KMS-11 (cell line): ENCODE measurements at regions not wholly inside any gene's neighbourhood (a gene's known extent, or its start where the extent isn't known, plus 50 kb on each side); places are given as distances from the start of the nearest gene placed in this dataset.

Experiments used
- H2AFZ ChIP-seq: fragments of 200-600 bp; sonication (generic); 2 replicates; pipeline ENCODE4 v1.6.1; 2016; ENCODE audit warnings: antibody characterized with exemption, mixed run types, low read depth
- H3K27ac ChIP-seq: fragments of 200-600 bp; sonication (generic); 2 replicates; pipeline ENCODE4 v1.6.1; 2016; ENCODE audit warnings: mild to moderate bottlenecking, mixed run types
- H3K27me3 ChIP-seq: fragments of 200-600 bp; sonication (generic); 2 replicates; pipeline ENCODE4 v1.6.1; 2017; ENCODE audit warnings: mild to moderate bottlenecking, low read depth, mixed run types, moderate library complexity; ENCODE audit not compliant: insufficient read depth
- H3K36me3 ChIP-seq: fragments of 200-600 bp; sonication (generic); 2 replicates; pipeline ENCODE4 v1.6.1; 2017; ENCODE audit warnings: mild to moderate bottlenecking, mixed run types; ENCODE audit not compliant: insufficient read depth
- H3K4me1 ChIP-seq: fragments of 200-600 bp; sonication (generic); 2 replicates; pipeline ENCODE4 v1.6.1; 2016; ENCODE audit warnings: mild to moderate bottlenecking, low read depth, mixed run types; ENCODE audit not compliant: poor library complexity, severe bottlenecking
- H3K4me2 ChIP-seq: fragments of 200-600 bp; sonication (generic); 2 replicates; pipeline ENCODE4 v1.7.0; 2016; ENCODE audit warnings: mild to moderate bottlenecking, mixed run types
- H3K4me3 ChIP-seq: fragments of 200-600 bp; sonication (generic); IDR thresholded peaks from 2 replicates; pipeline ENCODE4 v1.6.1; 2017; ENCODE audit warnings: low read depth, low read length, mixed read lengths; ENCODE audit not compliant: insufficient read depth
- H3K79me2 ChIP-seq: fragments of 200-600 bp; sonication (generic); 2 replicates; pipeline ENCODE4 v1.6.1; 2016; ENCODE audit warnings: low read depth, mixed run types; ENCODE audit not compliant: insufficient read depth
- H3K9ac ChIP-seq: fragments of 200-600 bp; sonication (generic); 2 replicates; pipeline ENCODE4 v1.6.1; 2016; ENCODE audit warnings: mild to moderate bottlenecking, mixed run types
- H4K20me1 ChIP-seq: fragments of 200-600 bp; sonication (generic); 2 replicates; pipeline ENCODE4 v1.6.1; 2016; ENCODE audit warnings: mild to moderate bottlenecking, mixed run types; ENCODE audit not compliant: insufficient read depth
- CTCF ChIP-seq: fragments of 200-600 bp; sonication (generic); conservative IDR thresholded peaks from 2 replicates; pipeline ENCODE4 v1.6.1; 2017; ENCODE audit warnings: low read depth, mild to moderate bottlenecking, antibody characterized with exemption, low read length, moderate library complexity, mixed read lengths

GRCh38 chr6:141846639-141847038 lies 286.1 kb upstream of the GJE1 start:
- TF ChIP-seq CTCF = no peak
- Histone ChIP-seq H3K27ac (no peak overlapping the region), H3K4me3 (no peak overlapping the region), H3K9ac (no peak overlapping the region), H3K79me2 (no peaks in the 10 kb centered on the region), H2AFZ (no peak overlapping the region), H3K27me3 (no peaks in the 10 kb centered on the region), H3K36me3 (no peaks in the 10 kb centered on the region; the same call in 1 of the 2 replicates), H4K20me1 (no peaks in the 10 kb centered on the region), H3K4me1 (peaks cover 6% of the 10 kb centered on the region), H3K4me2 (no peak overlapping the region)

DNA sequence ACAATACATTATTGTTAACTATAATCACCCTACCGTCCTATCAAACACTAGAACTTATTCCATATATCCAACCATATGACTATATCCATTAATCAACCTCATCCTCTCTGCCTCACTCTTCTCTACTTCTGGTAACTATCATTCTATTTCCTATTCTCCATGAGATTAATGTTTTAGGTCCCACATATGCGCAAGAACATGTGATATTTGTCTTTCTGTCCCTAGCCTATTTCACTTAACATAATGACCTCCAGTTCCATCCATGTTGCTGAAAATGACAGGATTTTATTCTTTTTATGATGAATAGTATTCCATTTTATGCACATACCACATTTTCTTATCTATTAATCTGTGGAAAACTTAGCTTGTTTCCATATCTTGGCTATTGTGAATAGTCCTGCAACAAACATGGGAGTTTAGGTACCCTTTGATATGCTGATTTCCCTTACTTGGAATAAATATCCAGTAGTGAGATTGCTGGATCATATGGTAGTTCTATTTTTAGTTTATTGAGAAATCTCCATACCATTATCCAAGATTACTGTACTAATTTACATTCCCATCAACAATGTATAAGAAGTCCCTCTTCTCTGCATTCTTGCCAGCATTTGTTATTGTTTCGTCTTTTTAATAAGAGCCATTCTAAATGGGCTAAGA lies 289.4 kb upstream of the GJE1 start:
- Histone ChIP-seq H3K36me3 (no peaks in the 10 kb centered on the region; the same call in 1 of the 2 replicates), H3K4me2 (no peak overlapping the region)
- TF ChIP-seq CTCF = no peak

GRCh38 chr6:141833001-141833655 lies 299.6 kb upstream of the GJE1 start:
- H4K20me1 ChIP-seq = no peaks in the 10 kb centered on the region
- H3K27ac ChIP-seq = no peak overlapping the region
- no peaks in the 10 kb centered on the region for H3K36me3 ChIP-seq
- H3K4me2 ChIP-seq = no peak overlapping the region
- no peak for TF ChIP-seq CTCF
- no peaks in the 10 kb centered on the region for H3K79me2 ChIP-seq
- no peaks in the 10 kb centered on the region for H3K27me3 ChIP-seq
- H3K4me1 ChIP-seq = no peaks in the 10 kb centered on the region
- no peak overlapping the region for H2AFZ ChIP-seq
- H3K4me3 ChIP-seq = no peak overlapping the region
- no peak overlapping the region for H3K9ac ChIP-seq

More for the DNA sequence above, 289.4 kb upstream of the GJE1 start:
- no peaks in the 10 kb centered on the region for H3K79me2 ChIP-seq
- no peak overlapping the region for H3K9ac ChIP-seq
- no peaks in the 10 kb centered on the region for H3K27me3 ChIP-seq
- no peak overlapping the region for H2AFZ ChIP-seq
- no peak overlapping the region for H3K4me3 ChIP-seq
- peaks cover 2% of the 10 kb centered on the region for H3K4me1 ChIP-seq
- no peaks in the 10 kb centered on the region for H4K20me1 ChIP-seq
- H3K27ac ChIP-seq = no peak overlapping the region

DNA sequence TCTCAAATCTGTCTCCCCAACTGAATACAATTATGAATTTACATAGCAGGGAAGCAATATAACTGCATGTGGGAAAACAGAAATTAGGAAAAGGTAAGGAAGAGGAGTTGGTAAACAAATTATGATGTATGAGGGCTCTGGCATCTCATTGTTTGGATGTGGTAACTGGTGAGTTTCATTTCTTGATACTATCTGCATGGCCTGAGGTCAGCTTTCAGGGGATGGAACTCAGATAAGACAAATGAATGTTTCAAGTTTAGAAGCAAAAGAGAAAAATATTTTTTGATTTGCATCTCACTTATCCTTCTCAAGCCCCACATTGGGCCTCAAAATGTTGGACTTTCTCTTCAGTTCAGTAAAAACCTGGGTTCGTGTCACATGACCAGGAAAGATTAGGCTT lies 302.2 kb upstream of the GJE1 start:
- no peaks in the 10 kb centered on the region for H3K4me1 ChIP-seq
- H3K4me3 ChIP-seq = no peak overlapping the region
- no peaks in the 10 kb centered on the region for H4K20me1 ChIP-seq
- no peak overlapping the region for H3K27ac ChIP-seq
- no peak overlapping the region for H3K9ac ChIP-seq
- H3K4me2 ChIP-seq = no peak overlapping the region
- H3K79me2 ChIP-seq = no peaks in the 10 kb centered on the region
- no peaks in the 10 kb centered on the region for H3K36me3 ChIP-seq
- no peak overlapping the region for H2AFZ ChIP-seq
- H3K27me3 ChIP-seq = no peaks in the 10 kb centered on the region
- TF ChIP-seq CTCF = no peak
